ENCODE measurements at regions not wholly inside any gene's neighbourhood (a gene's known extent, or its start where the extent isn't known, plus 50 kb on each side); places are given as distances from the start of the nearest gene placed in this dataset.

DNA sequence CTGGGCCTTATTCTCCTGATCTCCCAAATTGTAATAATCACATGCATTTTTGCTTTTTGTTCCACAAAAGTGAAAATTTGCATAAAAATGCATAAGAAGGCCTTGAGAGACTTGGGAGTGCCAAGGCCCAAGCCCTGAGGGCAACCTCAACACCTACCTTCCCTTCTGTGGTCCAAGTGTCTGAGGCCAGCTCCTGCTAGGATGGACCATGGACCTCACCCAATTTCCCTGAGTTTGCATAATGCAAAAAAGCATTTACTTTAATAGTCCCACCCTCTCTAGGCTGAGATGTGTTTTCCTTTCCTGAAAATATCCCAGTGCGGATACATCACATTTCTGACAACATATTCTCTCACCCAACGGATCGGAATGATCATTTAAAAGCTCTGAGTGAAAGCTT, 194.1 kb upstream of the TENM4 start:
- TF ChIP-seq RAD21 (IDR thresholded peaks at IDR 0.05; ENCODE audit: low read depth) (no peak), TEAD4 (IDR thresholded peaks at IDR 0.05) (no peak), YY1 (IDR thresholded peaks at IDR 0.05; ENCODE audit: low read depth) (no peak), TAF1 (IDR thresholded peaks at IDR 0.05; ENCODE audit: low read depth) (no peak), TCF12 (IDR thresholded peaks at IDR 0.05; ENCODE audit: low read depth) (no peak)
- TF ChIP-seq, protein P1, sequence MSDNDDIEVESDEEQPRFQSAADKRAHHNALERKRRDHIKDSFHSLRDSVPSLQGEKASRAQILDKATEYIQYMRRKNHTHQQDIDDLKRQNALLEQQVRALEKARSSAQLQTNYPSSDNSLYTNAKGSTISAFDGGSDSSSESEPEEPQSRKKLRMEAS (IDR thresholded peaks at IDR 0.05): no peak
- TF ChIP-seq, protein P2, sequence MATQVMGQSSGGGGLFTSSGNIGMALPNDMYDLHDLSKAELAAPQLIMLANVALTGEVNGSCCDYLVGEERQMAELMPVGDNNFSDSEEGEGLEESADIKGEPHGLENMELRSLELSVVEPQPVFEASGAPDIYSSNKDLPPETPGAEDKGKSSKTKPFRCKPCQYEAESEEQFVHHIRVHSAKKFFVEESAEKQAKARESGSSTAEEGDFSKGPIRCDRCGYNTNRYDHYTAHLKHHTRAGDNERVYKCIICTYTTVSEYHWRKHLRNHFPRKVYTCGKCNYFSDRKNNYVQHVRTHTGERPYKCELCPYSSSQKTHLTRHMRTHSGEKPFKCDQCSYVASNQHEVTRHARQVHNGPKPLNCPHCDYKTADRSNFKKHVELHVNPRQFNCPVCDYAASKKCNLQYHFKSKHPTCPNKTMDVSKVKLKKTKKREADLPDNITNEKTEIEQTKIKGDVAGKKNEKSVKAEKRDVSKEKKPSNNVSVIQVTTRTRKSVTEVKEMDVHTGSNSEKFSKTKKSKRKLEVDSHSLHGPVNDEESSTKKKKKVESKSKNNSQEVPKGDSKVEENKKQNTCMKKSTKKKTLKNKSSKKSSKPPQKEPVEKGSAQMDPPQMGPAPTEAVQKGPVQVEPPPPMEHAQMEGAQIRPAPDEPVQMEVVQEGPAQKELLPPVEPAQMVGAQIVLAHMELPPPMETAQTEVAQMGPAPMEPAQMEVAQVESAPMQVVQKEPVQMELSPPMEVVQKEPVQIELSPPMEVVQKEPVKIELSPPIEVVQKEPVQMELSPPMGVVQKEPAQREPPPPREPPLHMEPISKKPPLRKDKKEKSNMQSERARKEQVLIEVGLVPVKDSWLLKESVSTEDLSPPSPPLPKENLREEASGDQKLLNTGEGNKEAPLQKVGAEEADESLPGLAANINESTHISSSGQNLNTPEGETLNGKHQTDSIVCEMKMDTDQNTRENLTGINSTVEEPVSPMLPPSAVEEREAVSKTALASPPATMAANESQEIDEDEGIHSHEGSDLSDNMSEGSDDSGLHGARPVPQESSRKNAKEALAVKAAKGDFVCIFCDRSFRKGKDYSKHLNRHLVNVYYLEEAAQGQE (IDR thresholded peaks at IDR 0.05; ENCODE audit: low read depth): no peak

All from Ishikawa (cell line).